ENCODE measurements at regions not wholly inside any gene's neighbourhood (a gene's known extent, or its start where the extent isn't known, plus 50 kb on each side); places are given as distances from the start of the nearest gene placed in this dataset.
"Not testable (repeated sequence)": the region's sequence is repeated elsewhere in the genome, so short reads cannot be mapped to it uniquely, and the experiment has no call there.

DNA sequence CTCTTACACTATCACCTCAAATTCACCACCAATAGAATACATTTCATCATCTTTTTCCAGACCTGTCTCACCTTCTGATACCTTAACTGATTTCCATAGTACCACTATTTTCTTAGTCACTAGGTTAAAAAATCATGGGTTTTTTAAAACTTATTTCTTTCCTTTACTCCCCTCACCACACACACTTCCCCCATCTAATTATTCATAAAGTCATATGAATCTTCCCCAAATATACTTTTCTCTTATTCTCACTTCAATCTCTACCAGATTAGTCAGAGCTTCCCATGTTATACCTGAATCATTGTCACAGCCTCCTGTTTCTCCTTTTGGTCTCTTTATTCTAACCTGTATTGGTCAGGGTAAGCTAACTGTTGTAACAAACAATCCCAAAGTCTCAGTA, 696.3 kb downstream of the BCL11A start:
- Histone ChIP-seq H3K9ac (ENCODE audit: low read depth, low read length) (no peak overlapping the region), H3K9me3 (replicated peaks; ENCODE audit: low read length) (peaks cover 2% of the 10 kb centered on the region), H3K4me1 (ENCODE audit: control insufficient read depth, insufficient read depth, low read length) (no peaks in the 10 kb centered on the region)

DNA sequence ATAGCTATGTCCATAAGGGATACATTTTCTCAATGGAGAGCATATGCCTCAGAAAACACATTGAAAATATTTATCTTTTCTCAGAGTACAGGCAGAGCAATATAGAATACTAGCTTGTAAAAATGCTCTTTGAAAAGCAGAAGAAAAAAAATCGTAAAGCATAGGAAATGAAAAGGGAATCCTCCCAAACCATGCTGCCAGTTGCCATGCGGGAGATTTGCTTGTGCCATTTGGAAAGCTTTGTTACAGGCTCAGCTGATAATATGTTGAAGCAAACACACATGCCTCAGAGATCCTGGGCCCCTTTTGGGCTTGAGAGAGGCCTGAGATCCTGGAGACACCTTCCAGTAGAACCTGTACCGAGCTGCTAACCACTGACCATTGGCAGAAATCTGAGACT, 697.1 kb downstream of the BCL11A start:
- no peaks in the 10 kb centered on the region for H3K27me3 ChIP-seq (ENCODE audit: control insufficient read depth, insufficient read depth, low read length)
- no peaks in the 10 kb centered on the region for H3K36me3 ChIP-seq (ENCODE audit: insufficient read depth, low read length)
- no peak overlapping the region for H3K4me3 ChIP-seq (ENCODE audit: low read length)
- H3K9me3 ChIP-seq (replicated peaks; ENCODE audit: low read length), result peaks cover 2% of the 10 kb centered on the region
- H3K4me1 ChIP-seq (ENCODE audit: control insufficient read depth, insufficient read depth, low read length), result no peaks in the 10 kb centered on the region
- H3K9ac ChIP-seq (ENCODE audit: low read depth, low read length), result no peak overlapping the region
- no peak overlapping the region for H3K4me2 ChIP-seq (ENCODE audit: low read length)

More for the DNA sequence above, 696.3 kb downstream of the BCL11A start:
- Histone ChIP-seq H3K4me2 (ENCODE audit: low read length) (no peak overlapping the region), H3K4me3 (ENCODE audit: low read length) (no peak overlapping the region), H3K36me3 (ENCODE audit: insufficient read depth, low read length) (no peaks in the 10 kb centered on the region), H3K27me3 (ENCODE audit: control insufficient read depth, insufficient read depth, low read length) (no peaks in the 10 kb centered on the region)

DNA sequence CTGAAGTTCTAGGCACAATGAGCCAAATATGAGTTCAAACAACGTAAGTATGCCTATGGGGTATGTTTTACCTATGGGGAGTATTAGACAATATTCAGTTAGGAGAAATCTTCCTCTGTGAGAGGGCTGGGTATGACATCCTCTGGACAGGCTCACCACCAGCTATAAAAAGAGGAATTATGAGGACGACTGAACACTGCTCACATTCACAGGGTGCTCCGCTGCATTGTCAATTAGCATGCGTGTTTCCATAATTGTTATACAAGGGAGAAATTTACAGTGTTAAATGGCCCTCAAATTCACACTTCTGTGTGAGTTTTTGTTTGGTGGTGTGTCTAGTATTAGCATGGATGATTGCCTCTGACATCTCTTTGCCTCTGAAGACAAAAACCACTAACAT, 700.4 kb downstream of the BCL11A start:
- H3K9me3 ChIP-seq (replicated peaks; ENCODE audit: low read length), result peaks cover 2% of the 10 kb centered on the region
- H3K4me3 ChIP-seq (ENCODE audit: low read length), result no peak overlapping the region
- H3K9ac ChIP-seq (ENCODE audit: low read depth, low read length), result no peak overlapping the region
- no peaks in the 10 kb centered on the region for H3K36me3 ChIP-seq (ENCODE audit: insufficient read depth, low read length)
- H3K4me1 ChIP-seq (ENCODE audit: control insufficient read depth, insufficient read depth, low read length), result no peaks in the 10 kb centered on the region
- no peak overlapping the region for H3K4me2 ChIP-seq (ENCODE audit: low read length)
- H3K27me3 ChIP-seq (ENCODE audit: control insufficient read depth, insufficient read depth, low read length), result no peaks in the 10 kb centered on the region

DNA sequence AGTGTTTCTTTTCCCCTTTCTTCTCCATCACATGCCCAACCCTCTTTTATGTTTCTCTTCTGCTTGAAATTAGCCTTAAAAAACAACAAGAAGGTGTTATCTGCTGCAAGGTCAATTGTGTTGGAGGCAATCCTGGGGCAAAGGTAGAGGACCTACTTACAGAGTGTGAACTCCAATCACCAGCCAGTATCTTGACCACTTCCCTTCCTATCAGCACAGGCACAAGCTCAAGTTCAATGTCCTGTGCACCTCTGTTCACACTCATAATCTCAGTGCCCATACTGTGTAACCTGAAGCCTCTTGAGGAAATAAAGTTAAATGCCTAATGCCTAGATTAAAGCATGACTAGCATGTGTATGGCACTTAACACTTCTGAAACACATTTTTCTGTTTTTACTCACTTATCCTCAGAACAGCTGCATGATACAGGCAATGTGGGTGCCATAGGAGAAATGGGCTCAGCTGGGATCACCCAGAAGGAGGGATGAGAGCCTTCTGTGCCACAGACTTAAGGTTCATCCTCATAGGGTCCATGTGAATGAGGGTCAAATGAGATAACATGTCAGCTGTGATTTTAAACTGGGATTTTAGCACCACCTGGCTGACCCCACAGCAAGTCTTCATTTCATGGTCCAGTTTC, 701.5 kb downstream of the BCL11A start:
- H3K4me1 ChIP-seq (ENCODE audit: control insufficient read depth, insufficient read depth, low read length), result no peaks in the 10 kb centered on the region
- H3K4me2 ChIP-seq (ENCODE audit: low read length), result no peak overlapping the region
- no peaks in the 10 kb centered on the region for H3K36me3 ChIP-seq (ENCODE audit: insufficient read depth, low read length)
- no peaks in the 10 kb centered on the region for H3K27me3 ChIP-seq (ENCODE audit: control insufficient read depth, insufficient read depth, low read length)
- no peak overlapping the region for H3K4me3 ChIP-seq (ENCODE audit: low read length)
- no peak overlapping the region for H3K9ac ChIP-seq (ENCODE audit: low read depth, low read length)
- H3K9me3 ChIP-seq (replicated peaks; ENCODE audit: low read length), result no peaks in the 10 kb centered on the region

DNA sequence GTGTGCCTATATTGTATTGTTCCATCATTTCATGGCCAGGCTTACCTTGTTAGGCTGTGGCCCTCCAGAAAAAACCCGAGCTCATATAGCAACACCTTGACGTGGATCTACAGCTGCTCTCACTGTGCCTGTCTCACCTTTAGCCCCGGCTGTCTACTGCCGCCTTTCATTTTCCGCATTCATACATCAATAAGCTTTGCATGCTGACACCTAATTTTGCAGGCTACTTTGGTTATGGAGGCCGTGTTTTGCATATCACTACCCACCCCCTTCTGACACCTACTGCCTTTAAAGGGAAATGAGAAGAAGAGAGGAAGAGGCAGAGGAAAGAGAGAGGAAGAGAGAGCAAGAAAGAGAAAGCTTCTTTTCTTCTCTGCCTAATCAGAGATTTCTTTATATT, 702.9 kb downstream of the BCL11A start:
- H3K4me2 ChIP-seq (ENCODE audit: low read length), result no peak overlapping the region
- no peaks in the 10 kb centered on the region for H3K27me3 ChIP-seq (ENCODE audit: control insufficient read depth, insufficient read depth, low read length)
- no peak overlapping the region for H3K4me3 ChIP-seq (ENCODE audit: low read length)
- no peaks in the 10 kb centered on the region for H3K36me3 ChIP-seq (ENCODE audit: insufficient read depth, low read length)
- H3K9ac ChIP-seq (ENCODE audit: low read depth, low read length), result no peak overlapping the region
- H3K9me3 ChIP-seq (replicated peaks; ENCODE audit: low read length), result no peaks in the 10 kb centered on the region
- H3K4me1 ChIP-seq (ENCODE audit: control insufficient read depth, insufficient read depth, low read length), result no peaks in the 10 kb centered on the region

DNA sequence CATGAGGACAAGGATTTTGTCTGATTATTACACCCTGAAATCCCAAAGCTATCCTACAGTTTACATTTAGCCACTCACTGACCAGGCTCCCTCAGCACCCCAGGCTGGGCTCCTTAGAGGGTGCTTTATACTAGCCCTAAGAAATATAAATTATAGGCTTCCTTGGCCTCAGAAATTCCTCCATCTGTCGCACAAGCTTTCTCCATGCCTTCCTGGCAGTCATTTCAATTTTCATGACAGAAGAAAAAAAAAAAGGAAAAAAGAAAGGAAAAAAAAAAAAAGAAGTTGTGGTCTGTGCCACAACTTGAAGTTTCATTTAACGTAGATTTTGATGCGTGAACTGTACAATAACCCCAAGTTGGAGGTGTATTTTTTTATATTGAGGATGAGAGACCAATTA, 719.5 kb downstream of the BCL11A start:
- Histone ChIP-seq H3K9ac (ENCODE audit: low read depth, low read length) (no peak overlapping the region), H3K4me1 (ENCODE audit: control insufficient read depth, insufficient read depth, low read length) (no peaks in the 10 kb centered on the region), H3K27me3 (ENCODE audit: control insufficient read depth, insufficient read depth, low read length) (no peaks in the 10 kb centered on the region), H3K4me2 (ENCODE audit: low read length) (no peak overlapping the region), H3K4me3 (ENCODE audit: low read length) (no peak overlapping the region), H3K36me3 (ENCODE audit: insufficient read depth, low read length) (no peaks in the 10 kb centered on the region), H3K9me3 (replicated peaks; ENCODE audit: low read length) (no peaks in the 10 kb centered on the region)

DNA sequence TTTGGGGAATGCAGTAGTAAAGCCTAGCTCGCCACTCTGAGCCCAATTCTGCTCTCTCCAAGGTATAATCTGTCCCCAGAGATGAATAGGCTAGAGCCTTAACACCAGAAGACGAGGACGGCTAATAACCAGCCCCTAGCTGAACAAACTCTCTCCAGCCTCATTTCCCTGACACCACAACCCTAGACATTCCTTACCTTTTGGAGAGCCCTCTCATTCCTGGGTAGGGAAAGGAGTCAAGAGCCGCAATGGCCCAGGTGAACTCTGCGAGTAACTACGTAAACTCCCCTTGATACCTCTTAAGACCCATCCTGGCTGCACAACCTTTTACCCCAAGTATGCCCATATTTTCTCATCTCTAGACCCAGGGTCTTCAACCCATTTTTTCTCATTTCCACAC, 722.9 kb downstream of the BCL11A start:
- Histone ChIP-seq H3K4me2 (ENCODE audit: low read length) (no peak overlapping the region), H3K36me3 (ENCODE audit: insufficient read depth, low read length) (no peaks in the 10 kb centered on the region), H3K9me3 (replicated peaks; ENCODE audit: low read length) (no peaks in the 10 kb centered on the region), H3K4me1 (ENCODE audit: control insufficient read depth, insufficient read depth, low read length) (no peaks in the 10 kb centered on the region), H3K27me3 (ENCODE audit: control insufficient read depth, insufficient read depth, low read length) (no peaks in the 10 kb centered on the region), H3K4me3 (ENCODE audit: low read length) (no peak overlapping the region), H3K9ac (ENCODE audit: low read depth, low read length) (no peak overlapping the region)

DNA sequence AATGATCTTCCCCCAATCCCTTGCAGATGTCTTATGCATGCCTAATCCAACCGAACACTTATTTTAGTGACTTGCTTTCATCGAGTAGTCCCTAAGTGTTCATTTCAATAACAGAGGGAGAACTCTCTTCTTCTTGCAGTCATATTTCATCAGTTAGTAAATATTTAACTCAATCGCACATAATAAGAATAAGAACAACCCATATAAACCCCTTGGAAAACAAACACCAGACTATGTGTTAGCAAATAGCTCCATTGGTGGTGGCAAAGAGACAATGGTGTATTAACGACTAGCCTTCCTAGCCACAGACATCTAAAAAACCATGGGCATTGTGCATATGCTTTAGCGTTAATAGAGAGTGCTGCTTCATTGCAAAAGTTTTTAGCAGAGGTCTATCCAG, 725.8 kb downstream of the BCL11A start:
- no peaks in the 10 kb centered on the region for H3K4me1 ChIP-seq (ENCODE audit: control insufficient read depth, insufficient read depth, low read length)
- no peak overlapping the region for H3K4me2 ChIP-seq (ENCODE audit: low read length)
- H3K9ac ChIP-seq (ENCODE audit: low read depth, low read length), result no peak overlapping the region
- no peaks in the 10 kb centered on the region for H3K27me3 ChIP-seq (ENCODE audit: control insufficient read depth, insufficient read depth, low read length)
- H3K36me3 ChIP-seq (ENCODE audit: insufficient read depth, low read length), result no peaks in the 10 kb centered on the region
- no peaks in the 10 kb centered on the region for H3K9me3 ChIP-seq (replicated peaks; ENCODE audit: low read length)
- H3K4me3 ChIP-seq (ENCODE audit: low read length), result no peak overlapping the region

DNA sequence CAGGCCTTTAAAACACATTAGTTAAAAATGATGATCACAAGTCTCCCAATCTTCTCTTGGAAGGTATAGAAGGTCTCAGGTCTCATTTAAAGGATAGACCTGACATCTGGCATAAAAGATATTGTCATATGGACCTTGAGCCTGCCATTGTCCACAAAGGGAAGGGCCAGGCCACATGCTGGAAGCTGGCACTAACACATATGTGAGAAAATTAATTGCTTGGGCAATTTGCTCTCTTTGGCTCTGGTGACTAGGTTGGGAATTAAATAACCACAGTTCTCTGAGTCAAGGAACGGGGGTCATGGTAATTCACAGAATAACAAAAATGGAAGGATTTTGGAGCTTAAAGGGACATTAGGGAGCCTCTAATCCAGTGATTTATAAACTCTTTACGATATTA, 727.3 kb downstream of the BCL11A start:
- Histone ChIP-seq H3K4me2 (ENCODE audit: low read length) (no peak overlapping the region), H3K36me3 (ENCODE audit: insufficient read depth, low read length) (no peaks in the 10 kb centered on the region)

DNA sequence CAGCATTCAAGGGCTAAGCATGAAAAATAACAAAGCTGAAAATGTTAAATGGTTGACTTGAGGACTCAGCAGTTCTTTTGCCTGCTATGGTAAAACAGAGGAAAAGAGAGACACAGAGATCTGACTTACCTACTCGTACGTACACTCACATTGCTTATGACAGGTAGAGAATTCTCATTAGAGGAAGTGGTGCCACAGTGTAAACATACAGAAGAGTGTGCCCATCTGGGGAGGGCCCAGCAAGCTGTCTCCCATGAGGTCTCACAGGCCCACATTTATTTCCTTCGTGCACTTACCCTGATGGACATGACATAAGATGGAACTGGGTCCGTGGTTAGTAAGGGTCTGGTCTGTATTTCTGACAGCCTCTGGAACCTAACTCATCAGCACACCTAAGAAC, 729.1 kb downstream of the BCL11A start:
- H3K4me2 ChIP-seq (ENCODE audit: low read length), result no peak overlapping the region
- H3K4me1 ChIP-seq (ENCODE audit: control insufficient read depth, insufficient read depth, low read length), result no peaks in the 10 kb centered on the region
- no peaks in the 10 kb centered on the region for H3K27me3 ChIP-seq (ENCODE audit: control insufficient read depth, insufficient read depth, low read length)
- no peaks in the 10 kb centered on the region for H3K36me3 ChIP-seq (ENCODE audit: insufficient read depth, low read length)
- no peak overlapping the region for H3K9ac ChIP-seq (ENCODE audit: low read depth, low read length)
- H3K4me3 ChIP-seq (ENCODE audit: low read length), result no peak overlapping the region
- no peaks in the 10 kb centered on the region for H3K9me3 ChIP-seq (replicated peaks; ENCODE audit: low read length)

More for the DNA sequence above, 727.3 kb downstream of the BCL11A start:
- Histone ChIP-seq H3K27me3 (ENCODE audit: control insufficient read depth, insufficient read depth, low read length) (no peaks in the 10 kb centered on the region), H3K4me1 (ENCODE audit: control insufficient read depth, insufficient read depth, low read length) (no peaks in the 10 kb centered on the region), H3K4me3 (ENCODE audit: low read length) (no peak overlapping the region), H3K9me3 (replicated peaks; ENCODE audit: low read length) (no peaks in the 10 kb centered on the region), H3K9ac (ENCODE audit: low read depth, low read length) (no peak overlapping the region)

DNA sequence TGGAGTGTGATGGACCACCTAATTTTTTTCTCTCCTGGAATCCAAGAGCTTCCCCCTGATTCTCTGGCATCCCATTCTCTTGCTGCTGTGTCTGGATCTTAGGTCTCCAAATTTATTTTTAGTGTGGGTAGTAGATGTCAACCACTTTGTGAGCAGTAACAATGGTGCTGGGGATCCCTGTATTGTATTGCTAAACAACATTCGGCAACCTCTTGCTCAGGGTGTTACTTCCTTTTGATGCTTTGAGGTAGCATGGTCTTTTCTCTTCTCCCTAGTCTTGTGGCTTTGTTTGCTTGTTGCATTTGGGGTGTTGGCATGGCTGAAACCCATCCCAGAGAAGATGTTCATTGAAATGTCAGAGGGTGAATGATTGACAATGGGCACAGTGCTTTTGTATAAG, 737.4 kb downstream of the BCL11A start:
- H3K4me1 ChIP-seq (ENCODE audit: control insufficient read depth, insufficient read depth, low read length), result no peaks in the 10 kb centered on the region
- no peaks in the 10 kb centered on the region for H3K9me3 ChIP-seq (replicated peaks; ENCODE audit: low read length)
- no peaks in the 10 kb centered on the region for H3K36me3 ChIP-seq (ENCODE audit: insufficient read depth, low read length)
- no peak overlapping the region for H3K4me2 ChIP-seq (ENCODE audit: low read length)
- H3K27me3 ChIP-seq (ENCODE audit: control insufficient read depth, insufficient read depth, low read length), result no peaks in the 10 kb centered on the region
- H3K4me3 ChIP-seq (ENCODE audit: low read length), result no peak overlapping the region
- no peak overlapping the region for H3K9ac ChIP-seq (ENCODE audit: low read depth, low read length)

DNA sequence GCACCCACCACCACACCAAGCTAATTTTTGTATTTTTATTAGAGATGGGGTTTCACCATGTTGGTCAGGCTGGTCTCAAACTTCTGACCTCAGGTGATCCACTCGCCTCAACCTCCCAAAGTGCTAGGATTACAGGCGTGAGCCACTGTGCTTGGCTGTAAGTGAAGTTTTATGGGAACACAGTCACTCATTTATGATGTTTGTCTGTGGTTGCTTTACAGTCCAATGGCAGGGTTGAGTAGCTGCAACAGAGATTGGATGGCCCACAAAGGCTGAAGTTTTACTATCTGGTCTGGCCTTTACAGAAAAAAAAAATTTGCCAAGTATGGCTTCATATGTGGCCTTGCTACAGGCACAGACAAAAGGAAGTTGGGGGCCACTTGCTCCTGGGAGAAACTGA, 743.2 kb downstream of the BCL11A start:
- not testable (repeated sequence) for H3K27me3 ChIP-seq (ENCODE audit: control insufficient read depth, insufficient read depth, low read length); H3K36me3 ChIP-seq (ENCODE audit: insufficient read depth, low read length); H3K4me3 ChIP-seq (ENCODE audit: low read length); H3K9ac ChIP-seq (ENCODE audit: low read depth, low read length); H3K9me3 ChIP-seq (replicated peaks; ENCODE audit: low read length); H3K4me2 ChIP-seq (ENCODE audit: low read length); H3K4me1 ChIP-seq (ENCODE audit: control insufficient read depth, insufficient read depth, low read length)

All from skeletal muscle satellite cell (primary cell).